ENCODE measurements at regions not wholly inside any gene's neighbourhood (a gene's known extent, or its start where the extent isn't known, plus 50 kb on each side); places are given as distances from the start of the nearest gene placed in this dataset.

DNA sequence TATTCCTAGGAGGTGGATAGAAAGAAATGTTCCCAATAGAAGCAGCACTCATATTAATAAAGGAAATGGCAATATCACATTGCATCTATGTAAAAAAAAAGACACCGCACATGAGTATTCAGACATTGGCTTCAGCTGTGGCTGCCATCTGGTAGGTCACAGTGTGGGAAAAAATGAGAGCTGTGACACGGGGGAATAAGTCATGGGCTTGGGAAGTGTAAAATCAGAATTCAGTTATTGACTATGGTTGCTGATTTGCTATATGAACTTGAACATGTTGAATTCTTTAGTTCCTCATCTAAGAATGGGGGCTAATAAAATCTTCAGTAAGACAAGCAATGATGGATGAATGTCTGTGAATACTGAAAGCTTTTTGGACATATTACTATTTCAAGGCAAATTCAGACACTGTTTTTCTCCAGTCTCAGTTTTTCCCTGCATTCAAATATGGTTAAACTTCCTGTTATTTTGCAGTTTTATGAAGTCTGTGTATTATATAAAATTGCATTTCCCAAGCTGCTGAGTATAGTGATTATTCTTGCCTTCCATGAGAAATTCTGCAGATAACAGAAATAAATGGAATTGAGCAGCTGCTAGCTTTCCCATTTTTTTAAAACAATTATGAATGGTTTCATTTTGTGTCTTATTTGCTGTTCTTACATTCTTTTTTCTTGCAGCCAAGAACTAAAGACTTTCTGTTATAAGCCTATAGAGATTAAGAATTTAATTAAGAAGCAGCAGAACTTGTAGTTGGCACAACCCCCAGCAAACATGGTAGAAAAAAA, 221.0 kb downstream of the ANKRD50 start:
- dilution Hi-C loops (cut with MboI; ENCODE audit: extremely low pct_ligation_motif_present, low sequenced_read_pairs) = no loop called here
- DNase-seq (ENCODE audit: low read depth, low spot score) (no peak), FAIRE-seq (no peak)
- Histone ChIP-seq H3K36me3 (ENCODE audit: control insufficient read depth in 2 of 2, extremely low read depth in 1 of 2, insufficient read depth in 2 of 2, low read length in 2 of 2) (no peaks in the 10 kb centered on the region), H3K4me2 (ENCODE audit: control insufficient read depth, extremely low read depth, insufficient read depth, low read depth, low read length) (no peak overlapping the region), H3K9ac (ENCODE audit: control insufficient read depth, extremely low read depth, insufficient read depth, low read length) (no peak overlapping the region), H4K20me1 (ENCODE audit: control insufficient read depth, extremely low read depth, insufficient read depth, low read length) (no peaks in the 10 kb centered on the region), H3K4me1 (ENCODE audit: control insufficient read depth, extremely low read depth, insufficient read depth, low read length) (no peaks in the 10 kb centered on the region), H3K79me2 (ENCODE audit: control insufficient read depth, insufficient read depth, low read length) (no peaks in the 10 kb centered on the region), H3K27ac (ENCODE audit: control insufficient read depth, insufficient read depth, low read length) (no peak overlapping the region), H3K4me3 (ENCODE audit: control insufficient read depth in 2 of 3, extremely low read depth in 1 of 3, insufficient read depth in 2 of 3, low read depth in 1 of 3, low read length in 3 of 3) (no peak overlapping the region), H2AFZ (ENCODE audit: control insufficient read depth, low read length) (no peak overlapping the region), H3K27me3 (ENCODE audit: control insufficient read depth, extremely low read depth, insufficient read depth, low read length) (no peaks in the 10 kb centered on the region), H3K9me1 (ENCODE audit: control insufficient read depth, extremely low read depth, insufficient read depth, low read length) (no peaks in the 10 kb centered on the region), H3K9me3 (ENCODE audit: control insufficient read depth, low read depth, low read length) (no peaks in the 10 kb centered on the region)
- TF ChIP-seq EZH2 (IDR thresholded peaks at IDR 0.05; ENCODE audit: low read length) = no peak
- TF ChIP-seq, protein P1, sequence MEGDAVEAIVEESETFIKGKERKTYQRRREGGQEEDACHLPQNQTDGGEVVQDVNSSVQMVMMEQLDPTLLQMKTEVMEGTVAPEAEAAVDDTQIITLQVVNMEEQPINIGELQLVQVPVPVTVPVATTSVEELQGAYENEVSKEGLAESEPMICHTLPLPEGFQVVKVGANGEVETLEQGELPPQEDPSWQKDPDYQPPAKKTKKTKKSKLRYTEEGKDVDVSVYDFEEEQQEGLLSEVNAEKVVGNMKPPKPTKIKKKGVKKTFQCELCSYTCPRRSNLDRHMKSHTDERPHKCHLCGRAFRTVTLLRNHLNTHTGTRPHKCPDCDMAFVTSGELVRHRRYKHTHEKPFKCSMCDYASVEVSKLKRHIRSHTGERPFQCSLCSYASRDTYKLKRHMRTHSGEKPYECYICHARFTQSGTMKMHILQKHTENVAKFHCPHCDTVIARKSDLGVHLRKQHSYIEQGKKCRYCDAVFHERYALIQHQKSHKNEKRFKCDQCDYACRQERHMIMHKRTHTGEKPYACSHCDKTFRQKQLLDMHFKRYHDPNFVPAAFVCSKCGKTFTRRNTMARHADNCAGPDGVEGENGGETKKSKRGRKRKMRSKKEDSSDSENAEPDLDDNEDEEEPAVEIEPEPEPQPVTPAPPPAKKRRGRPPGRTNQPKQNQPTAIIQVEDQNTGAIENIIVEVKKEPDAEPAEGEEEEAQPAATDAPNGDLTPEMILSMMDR (optimal IDR thresholded peaks at IDR 0.05 in 1 of 3, IDR thresholded peaks at IDR 0.05 in 1 of 3, conservative IDR thresholded peaks at IDR 0.05 in 1 of 3; ENCODE audit: extremely low read depth in 1 of 3, insufficient read depth in 2 of 3, low read length in 3 of 3) = no peak

DNA sequence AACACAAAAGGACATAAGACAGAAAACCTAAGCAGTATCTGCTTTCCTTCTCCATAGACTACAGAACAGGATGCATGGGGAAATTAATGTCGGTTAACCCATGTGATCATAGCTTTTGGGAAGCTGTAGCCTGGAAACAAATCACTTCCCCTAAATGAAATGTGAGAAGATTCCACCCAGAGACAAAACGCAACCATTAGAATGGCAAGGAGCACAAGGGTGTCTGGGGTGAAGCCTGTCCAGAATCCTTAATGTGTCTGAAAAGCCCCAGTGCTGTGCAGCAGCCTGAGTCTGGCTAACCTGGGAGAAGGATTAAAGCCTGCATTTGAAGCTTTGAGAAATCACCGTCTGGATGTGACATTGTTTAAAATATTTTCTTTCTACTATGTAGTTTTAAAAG, 213.3 kb downstream of the ANKRD50 start:
- DNase-seq (ENCODE audit: low read depth, low spot score) (no peak), FAIRE-seq (no peak)
- TF ChIP-seq EZH2 (IDR thresholded peaks at IDR 0.05; ENCODE audit: low read length) = no peak
- TF ChIP-seq, protein P1 (optimal IDR thresholded peaks at IDR 0.05 in 1 of 3, IDR thresholded peaks at IDR 0.05 in 1 of 3, conservative IDR thresholded peaks at IDR 0.05 in 1 of 3; ENCODE audit: extremely low read depth in 1 of 3, insufficient read depth in 2 of 3, low read length in 3 of 3) = no peak
- no peak overlapping the region for H2AFZ ChIP-seq (ENCODE audit: control insufficient read depth, low read length)
- H3K27me3 ChIP-seq (ENCODE audit: control insufficient read depth, extremely low read depth, insufficient read depth, low read length) = no peaks in the 10 kb centered on the region
- H3K9ac ChIP-seq (ENCODE audit: control insufficient read depth, extremely low read depth, insufficient read depth, low read length) = no peak overlapping the region
- no peak overlapping the region for H3K4me3 ChIP-seq (ENCODE audit: control insufficient read depth in 2 of 3, extremely low read depth in 1 of 3, insufficient read depth in 2 of 3, low read depth in 1 of 3, low read length in 3 of 3)
- dilution Hi-C loops (cut with MboI; ENCODE audit: extremely low pct_ligation_motif_present, low sequenced_read_pairs) = no loop called here
- H3K36me3 ChIP-seq (ENCODE audit: control insufficient read depth in 2 of 2, extremely low read depth in 1 of 2, insufficient read depth in 2 of 2, low read length in 2 of 2) = no peaks in the 10 kb centered on the region
- H3K9me1 ChIP-seq (ENCODE audit: control insufficient read depth, extremely low read depth, insufficient read depth, low read length) = no peaks in the 10 kb centered on the region
- no peak overlapping the region for H3K27ac ChIP-seq (ENCODE audit: control insufficient read depth, insufficient read depth, low read length)
- H3K4me2 ChIP-seq (ENCODE audit: control insufficient read depth, extremely low read depth, insufficient read depth, low read depth, low read length) = no peak overlapping the region
- H4K20me1 ChIP-seq (ENCODE audit: control insufficient read depth, extremely low read depth, insufficient read depth, low read length) = no peaks in the 10 kb centered on the region
- H3K4me1 ChIP-seq (ENCODE audit: control insufficient read depth, extremely low read depth, insufficient read depth, low read length) = no peaks in the 10 kb centered on the region
- no peaks in the 10 kb centered on the region for H3K79me2 ChIP-seq (ENCODE audit: control insufficient read depth, insufficient read depth, low read length)
- H3K9me3 ChIP-seq (ENCODE audit: control insufficient read depth, low read depth, low read length) = no peaks in the 10 kb centered on the region
